Pulmonary artery endothelial cell (primary cell): ENCODE measurements at regions not wholly inside any gene's neighbourhood (a gene's known extent, or its start where the extent isn't known, plus 50 kb on each side); places are given as distances from the start of the nearest gene placed in this dataset.
"Not testable (repeated sequence)": the region's sequence is repeated elsewhere in the genome, so short reads cannot be mapped to it uniquely, and the experiment has no call there.

Source experiments
- DNase-seq: peaks from one replicate; pipeline ENCODE4 v3.0.0-alpha.2; 2011; ENCODE audit warnings: low read depth, low spot score

DNA sequence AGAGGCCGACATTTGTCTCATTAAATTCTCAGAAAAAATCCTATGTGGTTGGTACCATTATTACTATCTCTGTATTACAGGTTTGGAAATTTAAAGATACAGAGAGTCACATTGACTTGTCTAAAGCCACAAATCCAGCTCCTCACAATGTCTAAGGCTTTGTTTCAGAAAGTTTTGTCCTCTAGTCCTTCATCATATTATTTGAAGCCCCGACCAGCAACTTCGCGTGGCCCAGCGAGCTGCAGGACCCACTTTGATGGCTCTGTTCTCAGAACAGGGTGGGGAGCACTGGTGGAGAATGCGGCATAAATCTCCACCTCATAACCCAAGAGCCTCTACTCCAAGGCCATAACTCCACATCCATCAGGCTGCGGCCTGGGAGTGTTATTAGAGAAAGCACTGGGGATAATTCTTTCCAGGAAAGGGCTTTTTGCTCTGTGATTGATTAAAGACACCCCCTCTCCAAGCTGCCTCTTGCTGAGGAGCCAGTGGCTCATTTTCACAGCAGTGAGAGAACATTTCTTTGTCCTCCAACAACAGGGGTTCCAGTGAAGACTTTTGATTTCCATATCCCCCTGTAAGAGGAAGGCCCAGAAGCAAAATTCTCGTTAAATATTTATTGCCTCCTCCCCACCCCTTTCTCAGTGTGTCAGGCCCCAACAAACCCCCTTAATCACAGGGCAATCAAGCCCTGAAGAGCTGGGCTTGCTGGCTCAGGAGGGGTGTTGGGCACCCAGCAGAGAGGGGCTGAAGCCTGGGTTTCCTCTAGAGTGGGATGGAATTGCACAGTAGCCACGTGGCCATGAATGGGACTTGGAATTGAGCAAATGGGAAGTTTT is 113.7 kb upstream of the CDH11 start:
- no peak for DNase-seq

DNA sequence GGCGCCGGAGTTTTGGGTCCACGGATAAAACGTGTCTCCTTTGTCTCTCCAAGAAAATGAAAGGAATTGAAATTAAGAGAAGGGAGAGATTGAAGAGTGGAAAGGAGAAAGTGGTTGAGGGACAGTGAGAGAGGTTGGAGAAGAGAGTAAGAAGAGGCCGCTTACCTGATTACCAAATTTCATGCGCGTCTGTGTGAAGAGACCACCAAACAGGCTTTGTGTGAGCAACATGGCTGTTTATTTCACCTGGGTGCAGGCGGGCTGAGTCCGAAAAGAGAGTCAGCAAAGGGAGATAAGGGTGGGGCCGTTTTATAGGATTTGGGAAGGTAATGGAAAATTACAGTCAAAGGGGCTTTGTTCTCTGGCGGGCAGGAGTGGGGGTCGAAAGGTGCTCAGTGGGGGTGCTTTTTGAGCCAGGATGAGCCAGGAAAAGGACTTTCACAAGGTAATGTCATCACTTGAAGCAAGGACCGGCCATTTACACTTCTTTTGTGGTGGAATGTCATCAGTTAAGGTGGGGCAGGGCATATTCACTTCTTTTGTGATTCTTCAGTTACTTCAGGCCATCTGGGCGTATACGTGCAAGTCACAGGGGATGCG is 113.0 kb upstream of the CDH11 start:
- DNase-seq: not testable (repeated sequence)

DNA sequence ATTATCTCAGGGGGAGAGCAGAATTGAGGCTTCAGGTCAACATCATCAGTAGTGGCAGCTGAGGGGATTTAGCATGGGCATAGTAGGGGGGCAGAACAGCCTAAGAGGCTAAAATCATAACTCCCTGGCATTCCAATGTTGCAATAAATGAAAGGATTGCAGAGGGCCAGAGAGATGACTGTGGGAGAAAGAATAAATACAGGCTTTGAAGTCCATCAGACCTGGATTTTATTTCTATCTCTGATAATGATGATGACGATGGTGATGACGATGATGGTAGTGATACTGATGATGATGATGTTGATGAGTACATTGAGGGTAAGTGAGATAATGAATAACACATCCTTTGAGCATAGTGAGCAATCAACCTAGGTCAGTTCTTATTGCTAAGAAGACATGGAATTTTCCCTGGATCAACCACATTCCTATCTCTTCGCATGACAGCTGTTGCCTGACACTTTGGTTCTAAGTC is 107.4 kb upstream of the CDH11 start:
- no peak for DNase-seq

DNA sequence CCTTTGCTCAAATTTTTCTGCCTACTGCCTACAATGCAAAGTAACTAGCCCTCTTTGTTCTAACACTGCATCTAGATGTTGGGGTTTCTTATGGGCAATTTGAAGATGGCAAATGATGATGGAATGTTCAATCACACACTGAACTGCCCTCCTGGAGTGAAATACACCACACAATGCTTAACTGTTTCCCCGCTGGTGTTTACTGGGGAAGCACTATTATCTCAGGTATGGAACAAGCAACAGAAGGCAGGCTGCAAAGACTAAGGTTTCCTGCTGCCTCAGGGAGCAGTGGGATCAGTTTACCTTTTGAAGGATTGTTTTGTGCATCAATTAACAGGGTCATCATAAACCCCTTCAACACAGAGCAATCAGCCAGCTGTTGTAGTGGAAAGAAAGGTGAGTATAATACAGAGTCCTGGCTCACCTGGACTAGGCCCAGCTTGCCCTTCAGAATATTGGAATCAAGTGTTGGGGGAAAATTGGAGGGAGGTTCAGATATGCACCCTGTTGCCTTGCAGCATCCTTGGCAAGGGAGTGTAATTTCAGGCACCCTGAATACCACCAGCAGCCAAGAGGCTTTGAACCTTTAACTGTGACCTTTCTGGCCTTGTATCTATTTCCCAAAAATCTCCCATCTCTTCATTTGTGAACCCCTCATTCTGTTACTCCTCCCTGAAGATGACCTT is 105.4 kb upstream of the CDH11 start:
- DNase-seq: no peak

DNA sequence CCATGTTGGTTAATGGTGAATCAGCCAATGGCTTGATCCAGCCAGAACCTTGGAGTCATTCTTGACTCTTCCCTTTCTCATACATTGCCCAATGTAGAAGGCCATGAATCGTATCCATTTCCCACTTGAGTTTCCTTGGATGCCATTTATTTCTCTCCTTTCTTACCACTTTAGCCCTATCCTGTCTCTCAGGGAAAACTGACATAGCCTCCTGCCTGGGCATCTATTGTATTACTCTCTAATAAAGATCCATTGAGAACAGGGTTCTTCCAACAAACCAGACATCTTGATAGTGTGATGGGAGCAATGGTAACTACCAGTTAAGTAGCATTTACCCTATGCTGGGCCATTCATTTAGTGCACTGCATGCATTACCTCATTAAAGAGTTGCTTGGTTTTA is 104.2 kb upstream of the CDH11 start:
- DNase-seq: no peak

DNA sequence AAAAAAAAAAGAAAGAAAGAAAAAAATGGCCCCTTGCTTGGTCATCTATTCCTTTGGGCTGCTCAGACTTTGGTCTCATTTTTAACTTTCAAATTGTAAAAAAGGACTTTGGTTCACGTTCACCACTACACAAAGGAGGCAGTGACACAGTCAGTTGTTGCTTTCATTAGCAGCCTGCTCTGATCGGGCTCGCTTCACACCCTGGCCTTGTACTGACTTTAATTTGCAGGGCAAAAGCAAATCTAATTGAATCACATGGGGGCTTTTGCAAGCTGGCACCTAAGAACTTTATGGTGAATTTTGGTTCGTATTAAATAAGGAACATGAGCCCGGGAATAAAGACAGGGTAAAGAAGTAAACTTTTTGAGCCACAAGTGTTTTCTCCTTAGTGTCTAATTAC is 103.6 kb upstream of the CDH11 start:
- no peak for DNase-seq

DNA sequence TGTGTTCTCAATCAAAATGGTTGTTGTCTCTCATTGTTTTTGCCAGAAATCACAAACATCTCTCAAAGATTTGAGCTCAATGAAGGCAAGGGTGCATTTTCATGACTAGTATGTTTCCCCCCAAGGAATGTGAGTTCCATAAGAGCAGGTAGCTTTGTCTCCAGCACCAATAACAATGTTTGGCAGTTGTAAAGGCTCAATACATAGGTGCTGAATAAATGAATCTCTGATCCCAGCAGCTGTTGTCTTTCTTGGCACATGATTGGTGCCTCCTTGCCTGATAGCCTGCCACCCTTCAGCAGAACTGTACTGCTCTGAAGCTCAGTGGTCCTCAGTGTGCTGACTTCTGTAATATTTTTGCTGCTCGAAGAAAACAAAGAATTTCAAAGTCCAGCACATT is 103.1 kb upstream of the CDH11 start:
- no peak for DNase-seq

DNA sequence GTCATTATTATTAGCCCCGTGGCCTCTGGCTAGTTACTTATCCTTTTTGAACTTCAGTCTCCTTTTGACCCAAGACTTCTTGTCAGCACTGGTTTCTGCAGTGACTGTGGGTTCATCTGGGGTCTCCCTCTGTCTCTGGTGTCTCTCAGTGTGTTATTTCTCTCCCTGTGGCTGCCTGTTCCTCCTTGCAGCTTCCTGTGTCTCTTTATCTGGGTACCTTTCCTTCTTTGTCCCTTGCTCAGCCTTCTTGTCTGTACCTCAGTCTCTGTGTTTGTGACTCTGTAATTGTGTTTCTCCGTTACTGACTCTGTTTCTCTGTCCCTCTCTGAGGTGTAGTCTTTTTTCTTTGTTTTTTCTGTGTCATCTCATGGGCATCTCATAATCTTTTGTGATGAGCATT is 102.6 kb upstream of the CDH11 start:
- DNase-seq: no peak

DNA sequence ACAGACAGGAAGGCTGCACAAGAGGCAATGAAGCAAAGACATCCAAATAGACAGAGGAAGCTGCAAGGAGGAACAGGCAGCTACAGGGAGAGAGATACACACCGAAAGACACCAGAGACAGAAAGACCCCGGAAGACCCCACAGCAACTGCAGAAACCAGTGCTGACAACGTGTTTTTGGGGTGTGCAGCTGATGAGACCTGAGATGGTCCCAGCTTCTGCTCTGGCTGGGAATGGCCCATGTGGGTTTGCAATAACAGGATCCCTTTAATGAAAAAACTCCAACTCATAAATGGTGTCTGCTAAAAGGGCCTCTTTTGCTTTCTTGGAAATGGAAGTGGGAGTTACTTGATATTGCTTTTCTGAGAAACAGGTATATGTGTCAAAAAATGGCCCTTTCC is 101.5 kb upstream of the CDH11 start:
- DNase-seq: no peak

DNA sequence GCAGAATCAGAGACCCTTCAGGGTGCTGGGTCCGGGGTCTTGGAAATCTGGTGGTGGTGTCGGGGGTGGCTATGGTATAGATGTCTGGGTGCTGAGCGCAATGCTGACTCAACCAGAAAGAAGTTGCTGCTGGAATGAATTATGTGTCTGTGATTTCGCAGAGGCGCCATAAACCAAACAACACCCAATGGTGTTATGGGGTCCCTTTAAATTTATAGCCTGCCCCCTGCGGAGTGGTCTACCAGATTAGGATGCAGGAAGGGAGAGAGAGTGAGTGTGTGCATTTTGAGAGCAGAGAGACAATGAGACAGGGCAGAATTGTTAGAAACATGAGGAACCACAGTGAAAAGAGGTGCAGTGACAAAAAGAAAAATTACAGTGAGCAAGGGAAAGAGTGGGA is 100.7 kb upstream of the CDH11 start:
- DNase-seq: no peak

DNA sequence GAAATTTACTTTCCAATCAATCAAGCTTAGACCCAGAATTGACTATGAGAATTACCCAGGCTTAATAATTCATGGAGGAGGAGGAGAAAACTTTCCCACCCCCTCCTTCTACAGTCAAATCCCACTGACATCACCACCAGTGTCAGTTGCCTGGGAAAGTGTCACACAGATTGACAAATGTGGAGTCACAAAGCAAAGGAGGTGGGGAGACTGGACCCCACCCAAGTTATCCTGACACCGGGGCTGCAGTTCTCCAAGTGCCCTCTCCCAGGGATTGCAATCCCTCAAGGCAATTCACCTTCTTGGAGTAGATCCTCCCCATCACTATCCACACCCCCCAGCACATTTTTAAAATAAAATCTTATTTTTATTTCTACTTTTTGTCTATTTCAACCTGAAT is 100.2 kb upstream of the CDH11 start:
- no peak for DNase-seq

DNA sequence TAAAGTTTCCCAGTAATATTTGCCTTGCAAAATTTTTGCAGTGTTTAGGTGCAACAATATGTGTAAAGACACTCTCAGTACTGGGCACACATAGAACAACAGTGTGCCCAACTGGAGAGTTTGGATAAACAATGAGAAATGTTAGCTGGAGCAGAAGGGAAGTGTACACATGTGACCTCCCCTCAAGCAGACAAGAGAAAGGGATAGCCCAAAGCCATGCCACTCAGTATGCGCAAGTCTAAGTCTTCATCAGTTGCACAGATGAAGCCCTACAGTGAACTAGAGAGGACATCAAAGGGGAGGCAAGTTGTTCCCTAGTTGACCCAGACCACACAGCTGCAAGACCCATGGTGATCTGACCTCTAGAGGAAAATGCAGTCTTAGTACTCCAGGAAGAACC is 97.9 kb upstream of the CDH11 start:
- DNase-seq: no peak

DNA sequence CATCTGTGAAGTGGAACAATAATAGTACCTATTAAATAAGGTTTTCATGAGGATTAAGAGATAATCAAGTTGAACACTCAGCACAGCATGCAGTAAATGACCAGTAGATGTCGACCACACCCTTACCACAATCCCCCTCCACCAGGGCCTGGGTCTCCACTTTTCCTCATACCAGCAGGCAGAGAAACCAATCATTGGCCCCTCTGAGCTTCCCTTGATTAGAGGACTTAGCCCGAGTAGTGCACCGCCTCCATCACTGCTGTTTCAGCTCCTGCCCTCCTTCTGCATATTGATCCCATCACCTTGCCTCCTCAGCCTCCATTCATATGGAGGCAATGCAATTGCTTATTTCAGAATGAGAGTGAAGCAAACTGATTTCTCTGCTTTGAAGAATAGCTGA is 96.5 kb upstream of the CDH11 start:
- no peak for DNase-seq

DNA sequence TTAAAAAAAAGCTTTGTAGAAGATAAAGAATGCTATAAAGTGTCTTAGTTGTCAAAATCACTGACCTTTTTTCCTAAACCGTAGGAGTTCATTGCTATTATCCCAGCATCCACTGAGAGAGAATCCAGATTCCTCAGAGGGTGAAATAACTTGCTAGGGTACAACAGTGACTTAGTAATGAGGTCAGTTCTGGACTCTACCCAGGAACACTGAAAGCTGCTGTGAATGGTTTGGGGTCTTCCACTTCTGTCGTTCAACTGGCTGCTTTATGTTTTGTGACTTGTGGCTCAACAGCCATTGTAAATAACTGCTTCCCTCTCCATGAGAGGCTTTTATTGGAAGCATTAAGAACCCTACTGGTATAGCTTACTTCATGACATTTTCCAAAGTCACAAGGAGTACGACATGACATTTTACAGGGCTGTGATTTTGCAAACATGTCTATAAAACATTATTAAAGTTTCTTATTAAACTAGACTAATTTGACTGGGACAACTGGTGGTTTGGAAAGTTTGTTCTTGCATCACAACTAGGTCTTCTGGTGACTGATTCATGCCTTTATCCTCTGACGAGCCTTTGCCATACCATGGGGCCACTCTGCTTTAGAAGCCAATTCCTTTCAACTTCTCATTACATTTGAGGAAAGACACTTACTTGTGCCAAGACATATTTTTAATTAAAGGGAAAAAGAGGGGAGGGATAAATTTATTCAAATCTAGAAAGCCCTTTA is 92.2 kb upstream of the CDH11 start:
- DNase-seq: no peak

DNA sequence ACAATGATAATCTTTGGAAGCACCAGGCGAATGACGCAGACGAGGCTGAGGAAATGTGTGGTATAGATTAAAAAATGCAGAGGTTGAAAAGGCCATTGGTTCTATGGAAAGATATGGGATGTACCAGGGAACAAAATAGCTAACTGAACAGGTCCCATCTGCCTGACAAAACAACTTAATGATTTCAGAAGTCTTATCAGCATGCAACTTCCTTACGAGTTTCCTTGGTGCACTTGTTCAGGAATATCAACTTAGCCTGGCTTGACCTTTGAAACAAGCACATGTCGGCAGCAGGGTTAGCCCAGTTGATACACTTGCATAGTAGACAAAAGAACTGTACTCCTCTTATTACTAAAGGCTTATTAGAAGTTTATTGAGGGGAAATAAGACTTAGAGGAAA is 90.9 kb upstream of the CDH11 start:
- no peak for DNase-seq

DNA sequence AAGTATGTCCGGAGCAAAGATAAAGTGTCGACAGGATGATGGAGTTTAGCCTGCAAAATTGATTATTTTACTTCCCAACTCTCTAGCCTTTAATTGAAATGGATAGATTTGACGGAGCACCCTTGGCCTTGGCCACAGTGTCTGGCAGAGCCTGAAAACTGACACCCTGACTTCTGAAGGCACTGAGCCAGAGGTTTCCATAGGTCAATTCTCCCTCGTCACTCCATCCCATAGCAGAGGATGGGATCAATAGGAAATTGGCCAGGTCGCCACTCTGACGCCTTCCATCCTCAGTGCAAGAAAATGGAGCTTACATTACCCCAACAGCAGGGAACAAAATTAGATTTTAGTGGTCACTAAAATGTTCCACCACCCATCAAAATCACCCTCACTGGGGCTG is 90.4 kb upstream of the CDH11 start:
- no peak for DNase-seq

DNA sequence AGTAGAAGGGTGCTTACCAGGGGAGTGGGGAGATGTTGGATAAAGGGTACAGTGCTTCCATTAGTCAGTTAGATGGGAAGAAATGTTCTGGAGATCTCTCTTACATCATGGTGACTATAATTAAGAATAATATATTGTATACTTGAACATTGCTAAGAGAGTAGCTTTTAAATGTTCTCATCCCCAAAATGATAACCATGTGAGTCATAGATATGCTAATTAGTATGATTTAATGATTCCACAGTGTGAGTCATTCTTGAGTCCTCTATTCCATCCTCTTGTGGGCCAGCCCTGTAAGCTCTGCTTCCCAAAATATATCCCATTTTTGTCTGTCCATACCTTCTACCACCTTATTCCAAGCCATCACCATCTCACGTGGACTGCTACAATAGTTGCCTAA is 80.6 kb upstream of the CDH11 start:
- DNase-seq: no peak

DNA sequence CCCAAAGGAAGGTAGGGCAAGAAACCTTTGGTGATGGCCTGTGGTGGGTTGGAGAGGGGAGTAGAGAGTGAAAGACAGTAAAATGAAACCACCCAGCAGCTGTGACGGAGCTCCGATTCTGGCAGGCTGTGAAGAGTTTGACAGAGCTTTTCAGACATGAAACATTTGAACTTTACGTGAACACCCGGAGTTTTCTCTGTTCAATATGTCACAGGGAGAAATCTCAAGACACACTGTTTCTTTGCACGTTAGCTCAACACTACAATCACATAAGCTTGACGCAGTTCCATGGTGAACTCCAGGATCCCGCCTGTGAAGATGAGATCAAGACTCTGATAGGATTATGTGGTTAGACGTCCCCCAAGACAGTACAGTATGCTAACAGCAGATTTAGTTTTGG is 79.6 kb upstream of the CDH11 start:
- no peak for DNase-seq

DNA sequence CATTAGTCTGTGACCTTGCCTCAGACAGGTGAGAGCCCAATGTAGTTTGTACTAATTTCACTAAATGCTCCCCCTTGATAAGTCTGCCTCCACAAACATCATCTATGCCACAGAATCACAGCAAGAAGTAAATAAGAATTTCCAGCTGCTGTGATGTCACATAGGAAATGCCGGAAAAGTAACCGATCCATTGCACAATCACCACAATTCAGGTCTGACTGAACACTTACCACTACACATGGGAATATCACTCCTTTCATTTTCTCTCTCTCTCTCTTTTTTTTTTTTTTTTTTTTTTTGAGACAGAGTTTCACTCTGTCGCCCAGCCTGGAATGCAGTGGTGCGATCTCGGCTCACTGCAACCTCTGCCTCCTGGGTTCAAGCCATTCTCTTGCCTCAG is 79.0 kb upstream of the CDH11 start:
- DNase-seq: no peak

DNA sequence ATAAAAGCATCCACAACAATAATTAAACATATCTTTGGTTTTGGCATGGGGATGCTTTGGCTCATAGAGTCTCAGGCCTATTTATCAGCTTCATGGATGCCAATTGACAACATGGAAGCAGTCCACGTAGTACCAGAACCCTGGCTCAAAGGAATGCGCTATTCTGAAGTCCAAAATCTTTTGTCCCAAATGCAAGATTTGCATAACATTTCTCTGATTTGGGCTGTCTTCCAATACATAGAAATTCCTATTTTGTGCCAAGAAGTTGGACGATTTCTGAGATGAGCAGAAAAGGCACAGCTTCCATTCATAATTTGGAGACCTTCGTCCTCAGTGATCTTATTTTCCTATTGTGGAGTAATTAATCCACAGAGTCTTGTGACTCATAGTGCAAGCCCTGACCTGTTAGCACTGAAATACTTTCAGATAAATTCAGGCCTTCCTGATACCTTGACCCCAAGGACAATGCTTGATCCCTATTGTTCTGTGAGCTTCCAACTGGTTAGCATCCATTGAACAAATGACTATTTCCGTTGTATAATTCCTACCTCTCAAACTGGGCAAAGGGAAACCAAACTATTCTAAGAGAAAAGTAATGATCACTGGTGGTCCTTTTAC is 78.4 kb upstream of the CDH11 start:
- DNase-seq: no peak

DNA sequence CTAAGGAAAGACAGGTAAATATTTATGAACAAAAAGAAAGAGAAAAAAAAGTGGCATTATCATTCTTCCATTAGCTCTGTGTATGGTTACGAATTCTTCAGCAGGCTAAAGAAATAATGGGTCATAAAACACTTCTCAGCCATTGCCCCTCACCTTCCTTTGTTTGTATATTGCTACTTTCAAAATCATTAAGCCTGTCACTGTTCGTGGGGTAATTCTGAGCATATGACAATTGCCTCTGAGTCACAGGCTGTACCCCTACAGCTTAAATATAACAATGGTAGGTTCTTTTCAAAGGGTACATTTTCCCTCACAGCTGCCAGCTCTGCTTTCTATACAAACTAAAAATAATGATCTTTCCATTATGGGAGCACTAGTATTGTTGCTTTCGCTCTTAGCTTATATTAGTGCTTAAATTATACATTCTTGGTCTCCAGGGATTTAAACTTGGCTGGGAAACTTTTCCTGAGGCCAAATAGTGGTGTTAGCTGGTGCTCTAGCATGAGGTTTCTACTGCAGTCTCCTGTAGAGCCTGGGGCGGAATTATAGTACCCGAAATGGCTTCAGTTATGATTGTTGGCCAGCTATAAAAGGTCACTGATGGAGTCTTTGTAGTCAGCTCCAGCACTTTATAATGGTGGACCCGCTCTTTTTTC is 74.7 kb upstream of the CDH11 start:
- no peak for DNase-seq
